HepG2 (cell line): ENCODE measurements at regions not wholly inside any gene's neighbourhood (a gene's known extent, or its start where the extent isn't known, plus 50 kb on each side); places are given as distances from the start of the nearest gene placed in this dataset.

ENCODE experiments used
- BRCA1 ChIP-seq: sonication (generic); formaldehyde crosslinking; IDR thresholded peaks from 2 replicates; pipeline ENCODE4 v1.4.0; 2020; ENCODE audit warnings: missing genetic modification reagents
- CEBPB ChIP-seq: IDR thresholded peaks from 2 replicates; pipeline ENCODE4 v1.6.1; 2011; ENCODE audit warnings: low read depth, low read length, improper control_type of control experiment, borderline replicate concordance
- POLR2A ChIP-seq, 2 experiments: IDR thresholded peaks; 2 replicates each; pipeline ENCODE4 v1.6.1; 2011; ENCODE audit warnings: low read depth in 2 of 2, low read length in 2 of 2, mild to moderate bottlenecking in 1 of 2, moderate library complexity in 1 of 2; ENCODE audit not compliant: insufficient read depth in 1 of 2
- TAF1 ChIP-seq: sonication (generic); formaldehyde crosslinking; IDR thresholded peaks from 2 replicates; pipeline ENCODE4 v1.4.0; 2020; ENCODE audit warnings: missing genetic modification reagents
- TF ChIP-seq, protein P1 (sequence below): sonication (generic); formaldehyde crosslinking; IDR thresholded peaks from 2 replicates; pipeline ENCODE4 v1.8.0; 2022; ENCODE audit warnings: missing genetic modification reagents, mild to moderate bottlenecking, inconsistent platforms, borderline replicate concordance

DNA sequence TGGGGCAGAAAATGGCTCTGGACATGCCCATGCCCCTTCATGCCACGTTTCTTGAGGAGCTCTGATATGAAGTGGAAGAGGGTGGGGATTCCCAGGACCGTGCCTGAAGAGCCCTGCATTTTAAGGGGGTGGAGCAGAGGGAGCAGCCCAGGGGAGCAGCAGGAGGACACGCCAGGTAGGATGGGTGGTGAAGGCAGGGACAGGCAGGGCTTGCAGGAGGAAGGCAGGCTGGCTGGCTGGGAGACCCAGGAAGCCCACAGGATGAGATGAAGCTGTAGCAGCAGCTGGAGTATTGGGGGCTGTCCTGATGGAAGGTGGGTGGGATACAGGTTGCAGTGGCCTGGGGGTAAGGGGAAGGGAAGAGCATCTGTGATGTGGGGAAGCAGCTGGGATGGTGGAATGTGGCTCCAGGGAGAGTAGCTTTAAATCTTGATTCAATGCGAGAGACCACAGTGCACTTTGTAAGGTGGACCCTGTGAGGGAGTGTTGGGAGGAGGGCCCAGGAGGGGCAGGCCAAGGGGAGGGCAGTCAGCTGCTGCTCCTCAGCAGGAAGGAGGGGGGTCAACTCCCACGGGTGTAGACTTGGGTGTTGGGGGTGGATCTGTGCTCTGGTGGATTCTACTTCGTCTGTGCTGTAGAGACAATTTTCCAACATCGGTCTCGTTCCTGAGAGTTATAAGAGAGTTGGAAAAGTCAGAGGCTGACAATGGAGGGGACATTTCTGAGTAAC is 242.6 kb upstream of the IRX4 start:
- TF ChIP-seq POLR2A (IDR thresholded peaks at IDR 0.05; ENCODE audit: insufficient read depth in 1 of 2, low read depth in 2 of 2, low read length in 2 of 2) (no peak), TAF1 (no peak), BRCA1 (CRISPR knock-in tag) (no peak), CEBPB (no peak)
- TF ChIP-seq, protein P1, sequence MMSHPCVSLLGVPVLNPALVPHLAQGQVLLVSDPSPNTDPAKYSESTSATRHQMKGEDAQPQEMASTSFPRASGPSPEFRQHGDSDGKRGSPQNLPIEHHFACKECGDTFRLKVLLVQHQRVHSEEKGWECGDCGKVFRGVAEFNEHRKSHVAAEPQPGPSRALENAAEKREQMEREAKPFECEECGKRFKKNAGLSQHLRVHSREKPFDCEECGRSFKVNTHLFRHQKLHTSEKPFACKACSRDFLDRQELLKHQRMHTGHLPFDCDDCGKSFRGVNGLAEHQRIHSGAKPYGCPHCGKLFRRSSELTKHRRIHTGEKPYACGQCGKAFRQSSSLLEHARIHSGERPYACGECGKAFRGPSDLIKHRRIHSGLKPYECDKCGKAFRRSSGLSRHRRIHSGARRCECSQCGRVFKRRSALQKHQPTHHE (CRISPR knock-in tag): no peak
